B cell (primary cell): ENCODE measurements at regions not wholly inside any gene's neighbourhood (a gene's known extent, or its start where the extent isn't known, plus 50 kb on each side); places are given as distances from the start of the nearest gene placed in this dataset.

Source experiments
- ATAC-seq: fragments of 200-7000 bp; cut with Tn5 transposase; one replicate; pipeline ENCODE4 v1.10.0; 2021; ENCODE audit warnings: low read depth, mild to moderate bottlenecking, moderate number of reproducible peaks, moderate library complexity
- CTCF ChIA-PET: fragments of 350-600 bp; sonication (Branson Sonifier 250); formaldehyde crosslinking; loops from one replicate; lab custom pipeline; 2021; ENCODE audit warnings: antibody characterized with exemption, inconsistent platforms; lab: Charles Lee
- POLR2A ChIA-PET: fragments of 350-600 bp; sonication (Branson Sonifier 250); formaldehyde crosslinking; loops from one replicate; lab custom pipeline; 2021; ENCODE audit warnings: antibody characterized with exemption; lab: Charles Lee
- DNase-seq: peaks from one replicate; pipeline ENCODE4 v3.0.0; 2013
- H2AFZ ChIP-seq: 2 replicates; pipeline ENCODE4 v1.6.1; 2012; ENCODE audit warnings: mild to moderate bottlenecking, low read depth, low read length; ENCODE audit not compliant: insufficient read depth, poor library complexity, severe bottlenecking
- H3K27ac ChIP-seq, 2 donors: 1 replicate in 1 of 2; 2 replicates in 1 of 2; pipeline ENCODE4 v1.5.1; 2012 to 2013; ENCODE audit warnings: low read length in 2 of 2, mild to moderate bottlenecking in 2 of 2, moderate library complexity in 1 of 2
- H3K27me3 ChIP-seq, 4 experiments: fragments of 200-600 bp in 1 of 4; sonication (generic) in 1 of 4; replicated peaks in 1 of 4; 1 replicate in 2 of 4; 2 replicates in 2 of 4; pipeline versions ENCODE4 v1.6.1 to v1.7.0; 2013 to 2016; ENCODE audit warnings: low read length in 3 of 4, mild to moderate bottlenecking in 2 of 4, mixed read lengths in 1 of 4, moderate library complexity in 1 of 4; ENCODE audit not compliant: insufficient read depth in 4 of 4, control insufficient read depth in 3 of 4; ENCODE audit errors: control extremely low read depth in 1 of 4
- H3K36me3 ChIP-seq, 2 experiments: replicated peaks in 1 of 2; 1 replicate in 1 of 2; 2 replicates in 1 of 2; pipeline versions ENCODE4 v1.6.1 to v1.7.1; 2013; ENCODE audit warnings: low read length in 1 of 2; ENCODE audit not compliant: insufficient read depth in 2 of 2, control insufficient read depth in 1 of 2; ENCODE audit errors: control extremely low read depth in 1 of 2, extremely low read depth in 1 of 2
- H3K4me1 ChIP-seq, 2 donors: fragments of 200-600 bp in 1 of 2; sonication (generic) in 1 of 2; 1 replicate in 1 of 2; 2 replicates in 1 of 2; pipeline versions ENCODE4 v1.5.1 to v1.6.1; 2013 to 2017; ENCODE audit warnings: low read length in 2 of 2; ENCODE audit not compliant: control insufficient read depth in 2 of 2, insufficient read depth in 2 of 2
- H3K4me2 ChIP-seq: replicated peaks from 2 replicates; pipeline ENCODE3; 2012; ENCODE audit warnings: mild to moderate bottlenecking, low read depth, low read length; ENCODE audit not compliant: poor library complexity, severe bottlenecking
- H3K4me3 ChIP-seq, 5 experiments: fragments of 200-600 bp in 1 of 5; sonication (generic) in 1 of 5; 1 replicate in 3 of 5; 2 replicates in 2 of 5; pipeline versions ENCODE4 v1.5.1 to v1.7.0; 2011 to 2016; ENCODE audit warnings: low read length in 4 of 5, mild to moderate bottlenecking in 4 of 5, low read depth in 2 of 5, control low read depth in 1 of 5, moderate library complexity in 1 of 5; ENCODE audit not compliant: insufficient read depth in 1 of 5; ENCODE audit errors: control extremely low read depth in 1 of 5, extremely low read depth in 1 of 5
- H3K79me2 ChIP-seq: fragments of 200-600 bp; sonication (generic); one replicate; pipeline ENCODE4 v1.6.0; 2016; ENCODE audit warnings: low read length; ENCODE audit not compliant: control insufficient read depth, insufficient read depth
- H3K9ac ChIP-seq: fragments of 200-600 bp; sonication (generic); 2 replicates; pipeline ENCODE4 v1.6.1; 2017; ENCODE audit warnings: mild to moderate bottlenecking, low read length, moderate library complexity
- H3K9me3 ChIP-seq, 3 donors: one replicate each; pipeline versions ENCODE4 v1.6.1 to v1.7.1; 2013; ENCODE audit warnings: low read length in 2 of 3; ENCODE audit not compliant: control insufficient read depth in 2 of 3, insufficient read depth in 1 of 3; ENCODE audit errors: control extremely low read depth in 1 of 3
- H4K20me1 ChIP-seq: 2 replicates; pipeline ENCODE4 v1.6.0; 2012; ENCODE audit warnings: mild to moderate bottlenecking, low read length; ENCODE audit not compliant: insufficient read depth, control insufficient read depth, poor library complexity, severe bottlenecking
- H3K27ac Mint-ChIP-seq: one replicate; pipeline ENCODE4 v1.8.0; 2021; ENCODE audit warnings: mixed read lengths
- H3K27me3 Mint-ChIP-seq: one replicate; pipeline ENCODE4 v1.8.0; 2021; ENCODE audit warnings: mixed read lengths
- H3K4me1 Mint-ChIP-seq: one replicate; pipeline ENCODE4 v1.8.0; 2021; ENCODE audit warnings: mixed read lengths
- H3K4me3 Mint-ChIP-seq: one replicate; pipeline ENCODE4 v1.8.0; 2021; ENCODE audit warnings: mixed read lengths
- H3K9me3 Mint-ChIP-seq: one replicate; pipeline ENCODE4 v1.8.0; 2022; ENCODE audit warnings: mixed read lengths; ENCODE audit not compliant: insufficient read depth
- EZH2 ChIP-seq: IDR thresholded peaks from 2 replicates; pipeline ENCODE4 v1.6.1; 2012; ENCODE audit warnings: borderline replicate concordance, low read depth, mild to moderate bottlenecking, moderate library complexity, low read length; ENCODE audit not compliant: insufficient read depth, poor library complexity, severe bottlenecking
- WGBS: methylation state at CpG from one replicate; pipeline ENCODE4 v1.1.5; 2013; ENCODE audit warnings: missing lambda C conversion rate; ENCODE audit not compliant: insufficient coverage; 5-methylcytosine and 5-hydroxymethylcytosine counted together
- intact Hi-C: fragments of 100-400 bp; cut with micrococcal nuclease; formaldehyde crosslinking; loops from one replicate; pipeline ENCODE4 v1.10.0; 2022
- TF ChIP-seq, protein P1 (sequence below): fragments of 200-600 bp; IDR thresholded peaks from one replicate; pipeline ENCODE4 v1.8.0; 2022; ENCODE audit warnings: antibody characterized with exemption, mild to moderate bottlenecking

DNA sequence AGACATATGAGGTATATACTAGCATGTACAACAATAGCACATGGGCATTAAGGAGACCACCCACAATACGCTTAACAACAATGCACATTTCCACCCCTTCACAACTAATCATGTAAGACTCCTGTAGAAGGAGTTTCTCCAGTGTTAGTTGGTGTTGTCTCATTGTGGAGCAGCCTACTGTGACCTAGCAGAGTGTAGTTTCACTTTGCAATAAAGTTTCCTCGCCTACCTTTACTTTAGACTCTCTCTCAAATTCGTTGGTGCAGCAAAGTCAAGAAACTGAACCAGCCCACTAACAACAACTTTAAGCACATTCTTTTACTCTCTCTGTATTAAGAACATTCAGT, 863.6 kb downstream of the FAM181B start:
- Histone ChIP-seq H3K36me3 (no peaks in the 10 kb centered on the region), H3K4me1 (peaks cover 22 to 40% of the 10 kb centered on the region in 2 donors), H3K9ac (peak overlapping the region; percentile 51), H3K9me3 (peaks cover 1 to 6% (median 3%) of the 10 kb centered on the region in 3 donors), H3K79me2 (no peaks in the 10 kb centered on the region), H3K4me2 (peak overlapping the region; percentile 67), H2AFZ (peak overlapping the region; percentile 19), H3K4me3 (peak overlapping the region; percentile 11 to 49 (median 45)), H4K20me1 (no peaks in the 10 kb centered on the region), H3K27ac (peak overlapping the region; percentile 68 to 77), H3K27me3 (no peaks in the 10 kb centered on the region)
- intact Hi-C loops = no loop called here
- ChIA-PET CTCF (no interaction called here), POLR2A (no interaction called here)
- WGBS = no CpG with 5 or more reads among the region's 3 CpGs
- no peak for TF ChIP-seq EZH2
- TF ChIP-seq, protein P1, sequence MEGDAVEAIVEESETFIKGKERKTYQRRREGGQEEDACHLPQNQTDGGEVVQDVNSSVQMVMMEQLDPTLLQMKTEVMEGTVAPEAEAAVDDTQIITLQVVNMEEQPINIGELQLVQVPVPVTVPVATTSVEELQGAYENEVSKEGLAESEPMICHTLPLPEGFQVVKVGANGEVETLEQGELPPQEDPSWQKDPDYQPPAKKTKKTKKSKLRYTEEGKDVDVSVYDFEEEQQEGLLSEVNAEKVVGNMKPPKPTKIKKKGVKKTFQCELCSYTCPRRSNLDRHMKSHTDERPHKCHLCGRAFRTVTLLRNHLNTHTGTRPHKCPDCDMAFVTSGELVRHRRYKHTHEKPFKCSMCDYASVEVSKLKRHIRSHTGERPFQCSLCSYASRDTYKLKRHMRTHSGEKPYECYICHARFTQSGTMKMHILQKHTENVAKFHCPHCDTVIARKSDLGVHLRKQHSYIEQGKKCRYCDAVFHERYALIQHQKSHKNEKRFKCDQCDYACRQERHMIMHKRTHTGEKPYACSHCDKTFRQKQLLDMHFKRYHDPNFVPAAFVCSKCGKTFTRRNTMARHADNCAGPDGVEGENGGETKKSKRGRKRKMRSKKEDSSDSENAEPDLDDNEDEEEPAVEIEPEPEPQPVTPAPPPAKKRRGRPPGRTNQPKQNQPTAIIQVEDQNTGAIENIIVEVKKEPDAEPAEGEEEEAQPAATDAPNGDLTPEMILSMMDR = no peak
- Mint-ChIP-seq H3K27ac (peak overlapping the region; percentile 80), H3K9me3 (peaks cover 5% of the 10 kb centered on the region), H3K4me3 (peak overlapping the region; percentile 82), H3K4me1 (peaks cover 47% of the 10 kb centered on the region), H3K27me3 (peaks cover under 1% of the 10 kb centered on the region)
- ATAC-seq = peak; percentile 57
- no peak for DNase-seq

DNA sequence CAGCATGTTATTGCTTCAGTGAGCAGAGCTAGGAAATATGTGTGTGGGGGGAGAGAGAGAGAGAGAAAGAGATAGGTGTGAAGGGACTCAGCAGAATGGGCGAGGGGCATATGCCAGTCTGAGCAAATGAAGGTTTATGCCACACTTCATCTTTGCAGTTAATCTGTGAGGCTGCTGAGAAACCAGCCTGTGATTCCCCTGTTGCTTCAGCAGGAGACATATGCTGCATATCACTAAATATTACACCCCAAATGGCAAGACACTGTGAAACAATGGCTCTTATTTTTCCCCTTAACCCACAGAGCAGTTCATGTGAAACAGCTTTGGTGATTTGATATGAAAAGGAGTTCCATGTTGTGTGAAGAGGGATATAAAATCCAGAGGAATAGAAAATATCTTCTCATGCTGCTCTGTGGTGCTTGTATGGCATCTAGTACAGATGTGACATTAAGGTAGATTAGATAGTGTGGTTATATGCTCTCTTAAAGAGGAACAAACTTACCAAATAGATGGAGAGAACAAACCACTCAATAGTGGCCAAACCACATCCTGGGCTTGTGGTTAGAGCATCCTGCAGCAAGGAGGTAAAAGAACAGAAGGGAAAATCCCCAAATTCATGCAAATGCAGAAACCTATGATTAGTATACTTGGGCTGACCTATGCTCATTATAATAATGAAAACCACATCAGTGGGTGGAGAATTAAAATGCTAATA, 864.2 kb downstream of the FAM181B start:
- Histone ChIP-seq H3K9me3 (peaks cover 1 to 6% (median 3%) of the 10 kb centered on the region in 3 donors), H3K27me3 (no peaks in the 10 kb centered on the region), H3K36me3 (no peaks in the 10 kb centered on the region), H3K79me2 (no peaks in the 10 kb centered on the region), H3K4me1 (peaks cover 22 to 35% of the 10 kb centered on the region in 2 donors), H3K4me3 (peak overlapping the region in 4 of 5 experiments; percentile 11 to 49 (median 48)), H3K4me2 (peak overlapping the region; percentile 67), H4K20me1 (no peaks in the 10 kb centered on the region), H3K27ac (peak overlapping the region in 1 of 2 donors; percentile 68), H2AFZ (no peak overlapping the region), H3K9ac (peak overlapping the region; percentile 51)
- peak overlapping the region; percentile 80 for H3K27ac Mint-ChIP-seq
- ATAC-seq (peak; percentile 86), DNase-seq (peak; percentile 91)
- no peaks in the 10 kb centered on the region for H3K27me3 Mint-ChIP-seq
- TF ChIP-seq, protein P1 = no peak
- TF ChIP-seq EZH2 = no peak
- ChIA-PET CTCF (interaction anchor here (0.6 kb wide), 1 partner anchor 80 kb away, joined by 3 read pairs; no protein-coding TSS in a partner anchor), POLR2A (no interaction called here)
- intact Hi-C loops = no loop called here
- peaks cover 42% of the 10 kb centered on the region for H3K4me1 Mint-ChIP-seq
- WGBS = no CpG with 5 or more reads among the region's 1 CpG
- H3K4me3 Mint-ChIP-seq = peak overlapping the region; percentile 82
- peaks cover 5% of the 10 kb centered on the region for H3K9me3 Mint-ChIP-seq
